B cell (primary cell): ENCODE measurements at regions not wholly inside any gene's neighbourhood (a gene's known extent, or its start where the extent isn't known, plus 50 kb on each side); places are given as distances from the start of the nearest gene placed in this dataset.

Source experiments
- CTCF ChIP-seq: fragments of 200-600 bp; IDR thresholded peaks from one replicate; pipeline ENCODE4 v1.8.0; 2022; ENCODE audit warnings: antibody characterized with exemption, mild to moderate bottlenecking
- EZH2 ChIP-seq: IDR thresholded peaks from 2 replicates; pipeline ENCODE4 v1.6.1; 2012; ENCODE audit warnings: borderline replicate concordance, low read depth, mild to moderate bottlenecking, moderate library complexity, low read length; ENCODE audit not compliant: insufficient read depth, poor library complexity, severe bottlenecking

- TF ChIP-seq CTCF (no peak), EZH2 (no peak)
Measured at GRCh38 chr10:118454211-118454610, 112.1 kb upstream of the FAM204A start.
